Activated CD8-positive, alpha-beta memory T cell treated with anti-CD3 and anti-CD28 coated beads for 36 hours (primary cell): ENCODE measurements at regions not wholly inside any gene's neighbourhood (a gene's known extent, or its start where the extent isn't known, plus 50 kb on each side); places are given as distances from the start of the nearest gene placed in this dataset.
"Not testable (repeated sequence)": the region's sequence is repeated elsewhere in the genome, so short reads cannot be mapped to it uniquely, and the experiment has no call there.

Source experiments
- CTCF ChIA-PET: fragments of 350-600 bp; sonication (Branson Sonifier 250); formaldehyde crosslinking; loops from one replicate; lab custom pipeline; 2021; ENCODE audit warnings: antibody characterized with exemption; lab: Charles Lee
- POLR2A ChIA-PET: fragments of 350-600 bp; sonication (Branson Sonifier 250); formaldehyde crosslinking; loops from one replicate; lab custom pipeline; 2021; ENCODE audit warnings: antibody characterized with exemption; lab: Charles Lee

DNA sequence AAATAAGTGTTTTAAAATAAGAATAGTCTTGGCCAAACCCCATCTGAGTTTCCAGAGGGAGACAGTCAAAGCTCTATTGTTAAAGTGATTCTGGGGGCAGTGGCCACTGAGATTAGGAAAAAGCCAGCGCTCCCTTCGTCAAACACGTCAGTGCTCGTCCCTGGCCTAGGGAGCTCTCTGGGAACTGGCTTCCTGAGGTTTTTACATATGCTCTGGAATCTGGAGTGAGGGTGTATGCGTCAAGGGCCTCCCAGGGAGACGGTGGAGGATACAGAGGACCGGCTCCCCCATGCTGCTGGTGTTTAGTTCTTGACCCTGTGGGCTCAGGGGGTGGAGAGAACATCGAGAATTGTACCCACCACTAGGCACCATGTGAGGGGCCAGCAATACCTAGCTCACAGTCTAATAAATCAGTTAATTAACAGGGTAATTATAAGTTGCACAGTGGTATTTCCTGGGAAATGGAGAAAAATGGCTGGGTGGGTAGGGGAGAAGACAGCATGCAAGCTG is 87.0 kb downstream of the SLC25A47 start:
- CTCF ChIA-PET, result interaction anchor here (0.6 to 1.9 kb wide), 4 partner anchors 8 to 405 kb away, joined by 3 to 6 read pairs (median 3); no protein-coding TSS in a partner anchor
- POLR2A ChIA-PET, result no interaction called here

DNA sequence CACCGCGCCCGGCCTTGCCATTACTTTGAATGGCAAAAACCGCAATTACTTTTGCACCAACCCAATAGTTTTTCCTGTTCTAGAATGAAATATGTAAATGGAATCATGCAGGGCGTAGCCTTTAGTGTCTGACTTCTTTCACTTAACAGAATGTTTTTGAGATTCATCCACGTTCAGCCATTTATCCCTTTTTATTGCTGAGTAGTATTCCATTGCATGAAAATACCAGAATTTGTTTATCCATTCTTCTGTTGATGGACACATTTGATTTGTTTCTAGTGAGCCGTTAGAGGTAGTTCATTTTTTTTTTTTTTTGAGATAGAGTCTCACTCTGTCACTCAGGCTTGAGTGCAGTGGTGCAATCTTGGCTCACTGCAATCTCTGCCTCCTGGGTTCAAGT is 90.6 kb downstream of the SLC25A47 start:
- ChIA-PET POLR2A (no interaction called here), CTCF (no interaction called here)

DNA sequence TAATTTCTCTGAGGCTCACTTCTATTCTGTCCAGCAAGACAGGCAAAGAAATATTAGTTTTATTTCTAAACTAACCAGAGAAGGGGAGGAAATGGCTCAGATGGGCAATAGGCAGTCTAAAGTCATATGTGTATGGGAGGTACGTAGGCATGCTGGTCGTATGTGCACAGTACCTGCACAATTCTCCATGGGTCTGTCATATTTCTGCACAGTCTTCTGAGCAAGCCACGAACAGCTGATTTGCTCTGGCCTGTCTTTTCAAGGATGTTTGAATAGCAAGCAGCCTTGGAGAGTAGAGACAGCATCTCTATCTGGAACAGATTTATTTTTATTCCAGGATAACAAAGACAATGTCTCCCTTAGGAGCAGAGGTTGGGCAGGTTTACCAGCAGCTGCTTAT is 92.1 kb downstream of the SLC25A47 start:
- ChIA-PET POLR2A (no interaction called here), CTCF (no interaction called here)

DNA sequence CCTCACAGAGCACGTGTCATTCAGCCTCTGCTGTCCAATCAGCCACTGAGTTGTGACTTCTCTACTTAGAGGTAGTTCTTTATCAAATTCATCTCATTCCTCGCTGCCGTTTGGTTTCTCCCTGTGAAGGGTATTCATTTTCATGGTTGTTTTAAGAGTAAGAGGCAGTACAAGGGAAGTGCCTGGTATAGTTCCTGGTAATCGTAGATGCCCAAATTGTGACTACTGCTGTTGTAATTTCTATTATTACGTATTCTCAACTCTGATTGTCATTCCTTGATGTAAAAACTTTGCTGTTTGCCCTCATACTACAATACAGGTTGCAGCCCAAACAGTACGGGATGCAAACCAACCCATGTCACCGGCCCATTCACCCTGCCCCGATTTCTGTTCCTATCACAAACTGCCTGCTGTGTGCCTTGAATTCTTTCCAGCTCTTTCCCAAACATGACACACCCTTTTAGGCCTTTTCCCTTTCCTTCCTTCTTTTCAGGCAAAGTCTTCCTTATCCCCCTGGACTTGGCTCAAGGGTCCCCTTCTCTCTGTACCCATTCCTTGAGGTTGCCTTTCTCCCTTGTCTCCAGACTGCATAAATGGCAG is 93.0 kb downstream of the SLC25A47 start:
- ChIA-PET CTCF (interaction anchor here (0.6 kb wide), 1 partner anchor 32 kb away, joined by 4 read pairs; no protein-coding TSS in a partner anchor), POLR2A (no interaction called here)

DNA sequence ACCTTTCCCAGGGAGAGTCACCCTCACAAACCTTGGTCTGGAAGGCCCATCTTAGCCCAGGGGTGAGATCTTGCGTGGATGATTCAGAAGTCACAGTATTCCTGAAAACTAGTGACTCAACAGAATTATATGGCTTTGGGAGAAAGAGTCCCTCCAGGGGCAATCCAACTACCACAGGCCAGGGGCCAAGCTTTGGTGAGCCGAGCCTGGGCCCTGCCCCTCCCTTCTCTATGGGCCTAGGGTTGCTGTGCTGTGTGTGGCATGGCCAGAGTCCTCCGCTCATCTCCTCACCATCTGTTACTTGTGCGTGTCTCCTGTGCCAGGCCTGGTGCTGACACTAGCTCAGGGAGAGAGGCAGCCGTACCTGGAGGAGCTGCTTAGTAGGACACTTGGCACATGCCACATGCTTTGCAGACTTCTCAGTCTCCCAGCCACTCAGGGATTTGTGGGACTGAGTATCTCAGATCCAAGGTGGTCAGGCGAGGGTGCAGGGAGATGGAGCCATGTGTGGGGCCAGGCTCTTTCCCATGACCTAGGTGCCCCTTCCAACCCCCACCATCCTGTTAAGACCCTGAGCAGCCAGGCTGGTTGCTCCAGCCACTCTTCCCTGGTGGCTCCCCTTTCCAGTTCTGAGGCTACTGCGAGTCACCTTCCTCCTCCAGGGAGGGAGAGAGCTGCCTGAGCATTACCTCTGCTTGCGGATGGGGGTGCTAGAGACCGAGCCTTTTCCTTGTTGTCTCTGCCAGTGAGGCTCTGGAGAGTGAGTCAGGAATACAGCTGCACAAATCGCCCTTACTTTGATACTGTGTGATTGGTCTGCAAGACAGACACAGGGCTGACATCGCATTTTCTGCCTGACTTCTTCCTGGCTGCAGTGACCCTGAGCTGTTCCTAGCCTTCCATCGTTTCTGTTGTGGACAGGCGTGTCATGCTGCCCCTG is 94.1 kb downstream of the SLC25A47 start:
- CTCF ChIA-PET, result interaction anchor here (0.5 to 1.0 kb wide), 3 partner anchors 8 to 40 kb away, joined by 3 to 4 read pairs (median 3); no protein-coding TSS in a partner anchor
- POLR2A ChIA-PET, result no interaction called here

DNA sequence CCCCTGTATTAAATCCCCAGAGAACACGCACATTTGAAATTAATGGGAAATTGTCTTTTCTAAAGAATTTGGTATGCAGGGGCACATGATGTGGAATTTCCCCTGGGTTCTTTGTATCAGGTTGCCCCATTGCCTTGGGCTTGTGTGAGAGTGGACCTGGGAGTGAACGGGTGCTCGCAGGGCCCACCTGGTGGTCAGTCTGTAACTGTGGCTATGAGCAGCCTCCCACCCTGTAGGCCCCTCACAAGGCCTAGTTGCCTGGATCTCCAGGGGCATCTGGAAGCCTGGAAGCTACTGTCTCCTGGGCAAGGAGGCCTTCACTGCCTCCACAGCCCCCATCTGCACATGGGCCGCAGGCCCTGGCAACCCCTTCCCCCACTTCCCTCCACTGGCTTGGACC is 96.7 kb downstream of the SLC25A47 start:
- POLR2A ChIA-PET, result no interaction called here
- CTCF ChIA-PET, result no interaction called here

DNA sequence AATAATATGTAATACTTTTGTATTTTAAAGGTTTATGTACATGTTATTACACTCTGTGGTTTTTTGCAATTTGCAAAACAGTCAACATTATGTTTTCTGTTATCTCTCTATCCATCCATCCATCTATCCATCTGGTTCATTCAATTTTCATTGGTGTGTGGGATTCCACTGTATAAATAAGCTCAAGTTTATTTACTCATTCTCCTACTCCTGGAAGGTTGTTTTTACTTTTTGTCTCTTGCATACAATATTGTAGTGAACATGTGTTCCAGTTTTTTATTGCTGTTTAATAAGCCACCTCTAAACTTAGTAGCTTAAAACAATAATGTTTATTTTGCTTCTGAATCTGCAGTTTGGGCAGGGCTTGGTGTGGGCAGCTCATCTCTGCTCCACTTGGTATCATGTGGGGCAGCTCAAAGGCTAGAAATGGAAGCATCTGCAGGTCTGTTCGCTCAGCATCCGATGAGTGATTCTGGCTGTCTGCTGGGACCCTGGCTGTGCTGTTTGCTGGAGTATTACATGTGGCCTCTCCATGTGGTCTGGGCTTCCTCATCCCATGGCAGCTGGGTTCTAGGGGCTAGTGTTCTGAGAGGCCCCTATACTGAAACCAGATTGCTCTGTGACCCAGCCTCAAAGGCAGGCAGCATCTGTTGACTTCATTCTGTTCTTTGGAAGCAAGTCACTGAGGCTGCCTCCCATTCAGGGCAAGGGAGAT is 98.8 kb downstream of the SLC25A47 start:
- POLR2A ChIA-PET, result no interaction called here
- CTCF ChIA-PET, result interaction anchor here (1.0 kb wide), 1 partner anchor 38 kb away, joined by 4 read pairs; no protein-coding TSS in a partner anchor

DNA sequence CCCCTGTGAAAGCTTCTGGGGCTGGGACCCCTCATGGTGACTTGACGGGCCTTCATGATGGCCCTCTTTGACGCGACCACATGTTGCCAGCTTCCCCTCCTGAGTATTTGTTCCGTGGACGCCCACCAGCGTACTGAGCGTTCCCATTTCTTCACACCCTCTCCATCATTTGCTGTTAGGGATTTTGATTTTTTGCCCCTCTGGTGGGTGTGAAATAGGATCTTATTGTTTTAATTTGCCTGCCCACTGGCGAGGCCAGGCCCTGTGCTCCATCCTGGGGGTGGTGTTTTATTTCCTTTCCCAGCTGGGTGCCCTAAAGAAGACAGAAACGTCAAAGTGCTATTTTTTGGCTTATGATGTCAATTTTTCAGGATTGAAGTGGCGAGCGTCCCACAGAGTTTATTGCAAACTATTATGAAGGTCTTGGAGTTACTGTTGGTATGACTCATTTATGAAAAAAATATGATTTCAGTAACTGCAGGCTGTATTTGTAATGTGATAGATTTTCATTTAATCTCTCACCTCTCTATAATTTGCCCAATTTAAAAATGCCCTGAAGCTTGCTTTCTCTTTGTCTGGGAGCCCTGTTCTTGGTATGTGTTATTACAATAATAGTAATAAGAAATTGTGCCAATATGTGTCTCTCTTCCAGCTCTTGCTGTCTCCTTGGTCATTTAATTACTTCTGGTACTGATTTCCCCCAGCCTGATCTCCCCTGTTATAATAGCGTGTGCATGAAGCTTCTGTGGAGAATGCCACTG is 99.6 kb downstream of the SLC25A47 start:
- CTCF ChIA-PET, result interaction anchor here (1.0 kb wide), 1 partner anchor 37 kb away, joined by 3 read pairs; no protein-coding TSS in a partner anchor

DNA sequence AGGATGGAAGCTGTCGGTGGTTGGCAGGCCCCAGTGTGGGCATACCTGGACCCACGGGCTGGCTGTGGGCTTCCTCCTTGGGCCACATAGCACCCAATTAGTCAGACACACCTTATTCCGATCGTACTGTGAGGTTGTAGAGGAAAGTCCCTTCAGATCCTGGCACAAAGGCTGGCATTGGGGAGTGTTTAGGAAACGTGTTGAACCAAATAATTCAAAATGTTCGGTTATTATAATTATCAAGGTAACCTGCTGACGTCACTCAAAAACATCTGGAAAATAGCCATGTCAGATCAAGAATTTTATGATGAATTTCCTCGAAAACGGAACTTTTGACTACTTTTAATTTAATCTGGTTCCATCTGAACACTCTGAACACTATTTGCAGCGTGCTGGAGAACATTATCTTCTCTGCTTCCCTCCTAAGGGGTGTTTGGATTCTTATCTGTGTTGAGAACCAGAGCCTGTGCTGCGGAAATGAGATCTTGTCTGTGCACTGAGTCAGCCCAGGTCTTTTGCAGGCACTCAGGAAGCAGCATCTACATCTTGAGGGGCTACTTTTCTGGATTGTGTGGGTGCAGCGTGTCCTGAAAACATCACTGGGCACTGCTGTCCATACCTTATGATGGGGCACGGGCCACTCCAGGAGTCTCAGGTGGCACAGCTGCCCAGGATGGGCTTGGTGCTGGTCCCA is 100.3 kb downstream of the SLC25A47 start:
- POLR2A ChIA-PET, result no interaction called here

More for the DNA sequence above, 99.6 kb downstream of the SLC25A47 start:
- POLR2A ChIA-PET, result no interaction called here

DNA sequence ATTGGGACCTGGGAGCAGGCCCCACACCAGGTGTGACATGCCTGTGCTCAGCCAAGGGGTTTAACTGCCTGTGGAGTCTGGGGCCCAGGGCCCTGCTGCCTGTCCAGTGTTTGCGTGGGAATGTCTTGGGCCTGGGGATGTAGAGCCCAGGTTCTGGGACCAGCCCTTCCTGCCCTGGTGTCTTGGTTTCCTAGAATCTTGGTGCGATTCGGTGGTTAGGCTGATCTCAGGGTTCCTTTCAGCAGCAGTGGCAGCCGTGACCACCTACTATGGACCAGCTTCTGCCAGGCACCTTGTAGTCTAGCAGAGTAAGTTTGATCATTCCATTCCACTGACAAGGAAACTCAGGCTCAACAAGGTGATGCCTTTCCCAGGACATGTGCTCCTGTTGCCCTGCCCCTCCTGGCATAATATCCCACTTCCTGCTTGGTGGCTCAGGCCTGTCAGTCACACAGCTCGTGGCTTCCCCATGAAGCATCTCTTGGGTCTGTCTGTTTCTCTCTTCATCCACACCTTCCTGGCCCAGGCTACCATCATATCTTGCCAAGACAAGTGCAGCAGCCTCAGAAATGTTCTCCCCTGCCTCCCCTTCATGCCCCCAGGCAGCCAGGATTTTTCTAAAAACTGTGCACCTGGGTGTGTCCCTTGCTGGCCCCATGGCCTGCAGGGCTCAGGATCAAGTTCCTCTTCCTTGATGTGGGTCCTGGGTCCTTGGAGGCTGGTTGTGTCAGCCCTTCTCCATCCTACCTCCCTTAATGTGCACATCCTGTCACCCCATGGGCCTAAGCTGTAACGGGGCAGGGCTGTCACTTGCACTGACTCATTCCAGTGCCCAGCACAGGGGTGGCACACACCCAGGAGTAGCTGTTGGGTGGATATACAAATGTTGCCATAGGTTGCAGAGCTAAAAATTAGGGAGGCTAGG is 101.6 kb downstream of the SLC25A47 start:
- POLR2A ChIA-PET, result interaction anchor here (0.6 kb wide), 1 partner anchor 34 kb away, joined by 3 read pairs; no protein-coding TSS in a partner anchor

More for the DNA sequence above, 100.3 kb downstream of the SLC25A47 start:
- CTCF ChIA-PET, result interaction anchor here (1.0 kb wide), 1 partner anchor 38 kb away, joined by 3 read pairs; no protein-coding TSS in a partner anchor

DNA sequence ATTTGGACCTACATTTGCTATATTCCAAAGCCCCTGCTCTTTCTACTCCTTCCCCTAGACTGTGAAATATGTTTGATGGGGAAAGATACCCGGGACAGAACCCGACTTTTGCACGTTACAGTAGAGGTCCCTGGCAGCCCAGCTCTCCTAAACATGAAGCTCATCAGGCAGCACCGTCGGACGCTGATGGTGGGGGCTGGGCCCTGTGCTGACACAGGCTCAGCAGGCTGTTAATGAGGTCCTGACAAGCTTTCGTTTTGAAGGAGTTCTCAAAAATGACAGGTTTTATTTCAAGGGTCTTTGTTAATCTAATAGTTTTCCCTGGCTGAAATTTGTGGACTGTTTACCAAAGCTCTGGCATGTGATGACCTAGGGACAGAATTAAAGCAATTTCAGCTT is 102.3 kb downstream of the SLC25A47 start:
- POLR2A ChIA-PET, result interaction anchor here (0.6 kb wide), 1 partner anchor 35 kb away, joined by 3 read pairs; no protein-coding TSS in a partner anchor
- CTCF ChIA-PET, result no interaction called here

More for the DNA sequence above, 101.6 kb downstream of the SLC25A47 start:
- CTCF ChIA-PET, result no interaction called here

DNA sequence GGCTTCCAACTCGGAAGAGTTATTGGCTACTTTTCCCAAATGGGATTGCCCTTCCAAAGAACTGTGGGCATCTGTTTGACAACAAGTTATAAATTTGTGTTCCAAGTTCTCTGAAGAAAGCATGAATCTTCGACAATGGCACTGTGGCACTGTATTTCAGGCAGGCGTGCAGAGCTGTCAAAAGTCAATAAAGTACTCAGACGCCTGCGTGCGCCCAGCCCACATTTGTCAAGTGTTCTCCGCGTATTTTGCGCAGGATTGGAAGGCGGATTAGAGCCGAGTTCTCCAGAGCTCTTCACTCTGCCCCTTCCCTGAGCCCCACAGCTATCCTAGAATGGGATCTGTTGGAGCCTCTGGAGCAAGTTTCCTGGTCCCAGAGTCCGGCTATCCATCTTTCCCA is 103.2 kb downstream of the SLC25A47 start:
- ChIA-PET CTCF (no interaction called here), POLR2A (no interaction called here)

DNA sequence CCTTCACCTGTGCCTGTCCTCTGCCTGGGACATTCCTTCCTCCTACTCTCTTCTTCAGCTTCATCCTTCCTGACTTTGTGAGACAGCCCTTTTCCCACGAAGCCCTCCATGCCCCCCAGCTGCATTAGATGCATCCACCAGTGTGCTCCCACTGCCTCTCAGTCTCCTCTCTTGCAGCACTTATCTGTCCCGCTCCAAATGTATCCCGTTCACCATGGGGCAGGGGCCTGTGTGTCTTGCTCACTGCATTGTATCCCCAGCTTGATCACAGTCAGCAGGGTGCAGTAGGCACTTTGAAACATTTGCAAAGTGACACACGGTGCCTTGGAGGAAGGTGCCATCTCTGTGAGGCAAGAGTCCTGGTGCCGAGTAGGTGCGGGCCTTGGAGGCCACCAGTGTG is 104.0 kb downstream of the SLC25A47 start:
- ChIA-PET POLR2A (no interaction called here), CTCF (no interaction called here)

DNA sequence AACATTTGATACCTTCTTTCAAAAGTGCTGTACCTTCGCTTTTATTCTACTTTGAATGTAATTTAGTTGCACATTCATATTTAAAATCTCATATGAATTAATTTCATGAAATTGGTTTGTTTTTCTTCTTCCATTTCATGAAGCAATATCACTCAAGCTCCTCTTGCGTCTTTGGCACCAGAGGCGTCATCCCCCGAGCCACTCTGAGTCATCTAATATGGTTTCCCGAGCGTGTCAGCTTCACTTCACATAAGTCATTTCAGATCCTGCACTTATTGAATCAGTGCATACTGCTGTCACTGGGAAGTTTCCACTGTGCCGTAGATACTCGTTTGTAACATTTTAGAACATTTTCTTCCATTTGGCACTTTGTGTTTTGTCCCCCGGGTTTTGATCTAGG is 105.6 kb downstream of the SLC25A47 start:
- CTCF ChIA-PET, result no interaction called here
- POLR2A ChIA-PET, result no interaction called here

DNA sequence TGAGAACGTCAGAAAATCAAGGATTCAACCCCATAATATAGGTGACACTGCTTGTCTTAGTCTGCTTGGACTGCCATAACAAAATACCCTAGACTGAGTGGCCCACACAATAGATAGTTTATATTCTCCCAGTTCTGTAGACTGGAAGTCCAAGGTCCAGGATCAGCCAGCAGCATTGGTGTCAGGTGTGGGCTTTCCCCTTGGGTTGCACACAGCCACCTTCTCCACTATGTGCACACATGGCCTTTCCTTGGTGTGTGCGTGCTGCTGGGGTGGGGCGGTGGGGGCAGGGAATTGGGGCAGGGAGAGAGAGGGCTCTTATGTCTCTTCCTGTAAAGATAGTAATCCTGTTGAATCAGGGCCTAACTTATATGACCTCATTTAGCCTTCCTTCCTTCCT is 106.4 kb downstream of the SLC25A47 start:
- ChIA-PET CTCF (no interaction called here), POLR2A (no interaction called here)

DNA sequence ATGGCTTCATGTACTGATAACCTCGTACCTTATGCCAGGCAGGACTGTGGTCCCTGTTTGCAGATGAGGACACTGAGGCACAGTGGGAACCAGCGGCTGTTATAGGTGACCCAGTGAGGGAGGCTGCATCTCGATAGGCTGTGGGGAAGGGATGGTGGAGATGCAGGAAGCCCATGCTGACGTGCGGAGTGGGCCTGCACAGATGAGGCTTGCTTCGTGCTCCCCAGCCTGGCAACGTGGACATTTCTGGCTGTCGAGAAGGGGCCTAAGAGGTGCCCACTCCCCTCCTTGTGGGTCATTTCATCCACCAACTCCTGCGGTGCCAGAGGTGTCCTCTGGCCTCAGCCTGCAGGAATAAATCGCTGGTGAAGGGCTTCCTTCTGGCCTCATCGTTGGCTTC is 107.4 kb downstream of the SLC25A47 start:
- POLR2A ChIA-PET, result no interaction called here

DNA sequence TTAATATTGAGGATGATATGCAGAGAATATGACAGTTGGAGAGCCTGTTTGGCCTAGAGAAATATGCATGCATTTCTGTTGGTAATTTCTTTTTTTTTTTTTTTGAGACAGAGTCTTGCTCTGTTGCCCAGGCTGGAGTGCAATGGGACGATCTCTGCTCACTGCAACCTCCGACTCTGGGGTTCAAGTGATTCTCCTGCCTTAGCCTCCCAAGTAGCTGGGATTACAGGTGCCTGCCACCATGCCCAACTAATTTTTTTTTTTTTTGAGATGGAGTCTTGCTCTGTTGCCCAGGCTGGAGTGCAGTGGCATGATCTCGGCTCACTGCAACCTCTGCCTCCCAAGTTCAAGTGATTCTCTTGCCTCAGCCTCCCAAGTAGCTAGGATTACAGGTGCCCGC is 108.3 kb downstream of the SLC25A47 start:
- CTCF ChIA-PET, result not testable (repeated sequence)
- POLR2A ChIA-PET, result interaction anchor here (0.7 kb wide), 1 partner anchor 207 kb away, joined by 3 read pairs; no protein-coding TSS in a partner anchor

More for the DNA sequence above, 107.4 kb downstream of the SLC25A47 start:
- CTCF ChIA-PET, result no interaction called here
